Karpas-422 (cell line): ENCODE measurements at regions not wholly inside any gene's neighbourhood (a gene's known extent, or its start where the extent isn't known, plus 50 kb on each side); places are given as distances from the start of the nearest gene placed in this dataset.
"Not testable (repeated sequence)": the region's sequence is repeated elsewhere in the genome, so short reads cannot be mapped to it uniquely, and the experiment has no call there.

Experiments used
- DNase-seq: peaks from one replicate; pipeline ENCODE4 v3.0.0-alpha.2; 2015
- H2AFZ ChIP-seq: fragments of 200-600 bp; sonication (generic); 2 replicates; pipeline ENCODE4 v1.6.1; 2014; ENCODE audit warnings: antibody characterized with exemption, low read length, mixed read lengths
- H3K27ac ChIP-seq: fragments of 200-600 bp; sonication (generic); 2 replicates; pipeline ENCODE4 v1.5.1; 2014; ENCODE audit warnings: mild to moderate bottlenecking, low read length, moderate library complexity
- H3K27me3 ChIP-seq: fragments of 200-600 bp; sonication (generic); 2 replicates; pipeline ENCODE4 v1.6.1; 2014; ENCODE audit warnings: low read length, mixed read lengths
- H3K36me3 ChIP-seq: fragments of 200-600 bp; sonication (generic); 2 replicates; pipeline ENCODE4 v1.6.1; 2014; ENCODE audit warnings: low read length, mixed read lengths; ENCODE audit not compliant: insufficient read depth
- H3K4me1 ChIP-seq: fragments of 200-600 bp; sonication (generic); 2 replicates; pipeline ENCODE4 v1.6.1; 2014; ENCODE audit warnings: mild to moderate bottlenecking, low read length, mixed read lengths
- H3K4me2 ChIP-seq: fragments of 200-600 bp; sonication (generic); 2 replicates; pipeline ENCODE4 v1.6.1; 2014; ENCODE audit warnings: low read length, low read depth, mild to moderate bottlenecking; ENCODE audit not compliant: poor library complexity, severe bottlenecking
- H3K4me3 ChIP-seq: fragments of 200-600 bp; sonication (generic); 2 replicates; pipeline ENCODE4 v1.5.1; 2014; ENCODE audit warnings: mild to moderate bottlenecking, antibody characterized with exemption, low read length, mixed read lengths
- H3K79me2 ChIP-seq: fragments of 200-600 bp; sonication (generic); 2 replicates; pipeline ENCODE4 v1.6.1; 2014; ENCODE audit warnings: mild to moderate bottlenecking, low read length, mixed read lengths
- H3K9ac ChIP-seq: fragments of 200-600 bp; sonication (generic); 2 replicates; pipeline ENCODE4 v1.6.0; 2014; ENCODE audit warnings: low read length
- H3K9me2 ChIP-seq: fragments of 200-600 bp; sonication (generic), shearing (Covaris generic); replicated peaks from 2 replicates; pipeline ENCODE4 v1.6.0; 2014; ENCODE audit warnings: mild to moderate bottlenecking, low read length, moderate library complexity; ENCODE audit not compliant: insufficient read depth
- H3K9me3 ChIP-seq: fragments of 300-700, 200-600 bp; sonication (generic); 2 replicates; pipeline ENCODE4 v1.6.1; 2014; ENCODE audit warnings: low read length, mixed read lengths
- H4K20me1 ChIP-seq: fragments of 200-600 bp; sonication (generic); 2 replicates; pipeline ENCODE4 v1.6.1; 2014; ENCODE audit warnings: mild to moderate bottlenecking, antibody characterized with exemption, low read length, low read depth; ENCODE audit not compliant: insufficient read depth

DNA sequence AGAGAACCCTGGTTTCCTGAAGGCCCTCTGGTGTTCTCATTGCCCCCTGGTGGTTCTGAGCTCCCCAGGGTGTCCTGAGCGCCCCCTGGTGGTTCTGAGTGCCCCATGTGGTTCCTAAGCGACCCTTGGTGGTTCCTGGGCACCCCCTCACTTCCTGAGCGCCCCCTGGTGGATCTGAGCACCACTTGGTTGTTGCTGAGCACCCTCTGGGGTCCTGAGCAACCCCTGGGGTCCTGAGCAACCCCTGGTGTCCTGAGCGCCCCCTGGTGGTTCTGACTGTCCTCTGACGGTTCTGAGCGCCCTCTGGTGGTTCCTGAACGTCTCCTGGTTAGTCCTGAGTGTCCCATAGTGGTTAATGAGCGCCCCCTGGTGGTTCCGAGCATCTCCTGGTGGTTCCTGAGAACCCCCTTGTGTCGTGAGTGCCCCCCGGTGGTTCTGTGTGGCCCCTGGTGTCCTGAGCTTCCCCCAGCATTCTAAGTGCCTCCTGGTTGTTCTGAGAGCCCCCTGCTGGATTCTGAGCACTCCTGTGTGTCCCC is 568.3 kb downstream of the TMEM121 start:
- Histone ChIP-seq H3K27ac (no peak overlapping the region), H3K9me3 (no peaks in the 10 kb centered on the region), H3K36me3 (no peaks in the 10 kb centered on the region), H3K4me1 (no peaks in the 10 kb centered on the region), H3K4me3 (no peak overlapping the region), H3K9me2 (no peaks in the 10 kb centered on the region), H3K79me2 (no peaks in the 10 kb centered on the region), H2AFZ (no peak overlapping the region), H3K4me2 (no peak overlapping the region), H4K20me1 (no peaks in the 10 kb centered on the region), H3K9ac (no peak overlapping the region), H3K27me3 (no peaks in the 10 kb centered on the region)
- peak; percentile 78 for DNase-seq

DNA sequence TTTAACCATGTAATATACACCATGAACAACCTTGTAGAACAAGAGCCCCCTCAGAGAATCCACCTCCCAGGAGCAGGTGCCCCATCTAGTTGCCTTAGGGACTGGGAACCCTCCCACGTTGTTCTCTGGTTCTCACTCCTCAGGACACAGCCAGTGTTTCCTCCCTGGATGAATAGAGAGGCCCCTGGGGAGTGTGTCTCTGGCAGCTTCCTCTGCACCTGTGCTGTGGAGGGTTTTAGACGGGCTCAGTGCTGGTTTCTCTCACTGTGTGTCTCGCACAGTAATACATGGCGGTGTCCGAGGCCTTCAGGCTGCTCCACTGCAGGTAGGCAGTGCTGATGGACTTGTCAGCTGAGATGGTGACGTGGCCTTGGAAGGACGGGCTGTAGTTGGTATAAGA is 581.3 kb downstream of the TMEM121 start:
- Histone ChIP-seq H3K4me1 (no peaks in the 10 kb centered on the region), H3K36me3 (no peaks in the 10 kb centered on the region), H3K9me2 (no peaks in the 10 kb centered on the region), H3K27me3 (no peaks in the 10 kb centered on the region), H3K4me2 (no peak overlapping the region), H3K4me3 (no peak overlapping the region), H3K27ac (no peak overlapping the region), H3K9ac (no peak overlapping the region), H4K20me1 (no peaks in the 10 kb centered on the region), H3K9me3 (no peaks in the 10 kb centered on the region), H3K79me2 (no peaks in the 10 kb centered on the region), H2AFZ (no peak overlapping the region)
- no peak for DNase-seq

DNA sequence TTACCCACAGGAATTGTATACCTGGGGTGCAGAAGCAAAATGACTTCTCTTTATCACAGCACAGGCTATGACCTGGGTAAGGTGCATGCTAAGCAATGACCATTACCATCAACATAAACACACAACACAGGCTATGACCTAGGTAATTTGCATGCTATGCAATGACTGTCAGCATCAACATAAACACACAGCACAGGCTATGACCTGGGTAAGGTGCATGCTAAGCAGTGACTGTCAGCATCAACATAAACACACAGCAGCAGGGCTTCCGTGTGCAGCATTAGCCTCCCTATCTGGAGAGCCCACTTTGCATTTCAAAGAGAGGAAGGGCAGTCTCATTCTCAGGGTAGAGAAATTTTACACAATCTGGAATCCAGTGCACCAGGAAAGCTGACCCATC is 583.0 kb downstream of the TMEM121 start:
- H3K27me3 ChIP-seq: no peaks in the 10 kb centered on the region
- no peaks in the 10 kb centered on the region for H3K9me2 ChIP-seq
- no peak overlapping the region for H2AFZ ChIP-seq

DNA sequence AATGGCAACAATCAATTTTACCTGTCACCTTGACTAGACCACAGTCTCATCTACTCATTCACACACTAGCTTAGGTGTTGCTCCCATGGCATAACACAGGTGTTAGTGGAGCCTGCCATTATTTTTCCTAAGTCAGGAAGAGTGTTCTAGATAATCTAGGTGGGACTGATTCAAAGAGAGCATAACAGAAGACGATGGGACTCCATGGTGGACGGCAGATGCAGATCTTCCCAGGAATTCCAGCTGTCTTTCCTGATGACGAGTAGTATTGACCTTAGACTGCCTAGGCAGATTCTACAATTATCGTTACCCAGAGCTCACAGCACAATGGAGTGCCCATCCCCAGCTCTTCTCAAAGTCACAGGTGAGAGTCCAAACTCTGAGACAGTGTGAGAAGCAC is 589.0 kb downstream of the TMEM121 start:
- Histone ChIP-seq H3K4me2 (no peak overlapping the region), H3K79me2 (no peaks in the 10 kb centered on the region)

More for the DNA sequence above, 583.0 kb downstream of the TMEM121 start:
- H3K4me1 ChIP-seq: no peaks in the 10 kb centered on the region
- no peaks in the 10 kb centered on the region for H3K36me3 ChIP-seq
- H3K9ac ChIP-seq: no peak overlapping the region
- no peaks in the 10 kb centered on the region for H3K9me3 ChIP-seq
- no peaks in the 10 kb centered on the region for H4K20me1 ChIP-seq
- H3K79me2 ChIP-seq: no peaks in the 10 kb centered on the region
- no peak overlapping the region for H3K27ac ChIP-seq
- no peak for DNase-seq
- no peak overlapping the region for H3K4me3 ChIP-seq
- H3K4me2 ChIP-seq: no peak overlapping the region

DNA sequence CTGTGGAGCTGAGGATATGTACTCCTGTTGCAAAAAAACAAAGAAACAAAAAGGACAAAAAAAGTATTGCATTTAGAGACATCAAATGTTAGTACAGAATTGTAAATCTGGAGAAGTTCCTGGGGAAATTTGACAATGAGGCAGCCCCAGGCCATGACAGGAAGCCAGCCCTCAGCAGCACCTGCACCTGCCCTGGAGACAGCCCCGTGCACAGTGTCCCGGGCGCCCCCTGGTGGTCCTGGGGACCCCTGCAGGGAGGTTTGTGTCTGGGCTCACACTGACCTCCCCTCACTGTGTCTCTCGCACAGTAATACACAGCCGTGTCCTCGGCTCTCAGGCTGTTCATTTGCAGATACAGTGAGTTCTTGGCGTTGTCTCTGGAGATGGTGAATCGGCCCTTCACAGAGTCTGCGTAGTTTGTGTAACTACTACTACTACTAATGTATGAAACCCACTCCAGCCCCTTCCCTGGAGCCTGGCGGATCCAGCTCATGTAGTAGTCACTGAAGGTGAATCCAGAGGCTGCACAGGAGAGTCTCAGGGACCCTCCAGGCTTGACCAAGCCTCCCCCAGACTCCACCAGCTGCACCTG is 590.1 kb downstream of the TMEM121 start:
- not testable (repeated sequence) for H3K9me3 ChIP-seq, H3K4me2 ChIP-seq, H3K79me2 ChIP-seq, H3K4me1 ChIP-seq, H4K20me1 ChIP-seq, H3K27me3 ChIP-seq, H3K4me3 ChIP-seq, H3K36me3 ChIP-seq, H3K27ac ChIP-seq, H3K9ac ChIP-seq, H3K9me2 ChIP-seq, H2AFZ ChIP-seq
- peak; percentile 39 for DNase-seq

More for the DNA sequence above, 589.0 kb downstream of the TMEM121 start:
- no peaks in the 10 kb centered on the region for H3K27me3 ChIP-seq
- H3K4me3 ChIP-seq: no peak overlapping the region
- H2AFZ ChIP-seq: no peak overlapping the region
- no peak overlapping the region for H3K9ac ChIP-seq
- no peaks in the 10 kb centered on the region for H3K9me2 ChIP-seq
- no peak for DNase-seq
- no peaks in the 10 kb centered on the region for H3K36me3 ChIP-seq
- H3K27ac ChIP-seq: no peak overlapping the region
- H4K20me1 ChIP-seq: no peaks in the 10 kb centered on the region
- no peaks in the 10 kb centered on the region for H3K9me3 ChIP-seq
- H3K4me1 ChIP-seq: no peaks in the 10 kb centered on the region

DNA sequence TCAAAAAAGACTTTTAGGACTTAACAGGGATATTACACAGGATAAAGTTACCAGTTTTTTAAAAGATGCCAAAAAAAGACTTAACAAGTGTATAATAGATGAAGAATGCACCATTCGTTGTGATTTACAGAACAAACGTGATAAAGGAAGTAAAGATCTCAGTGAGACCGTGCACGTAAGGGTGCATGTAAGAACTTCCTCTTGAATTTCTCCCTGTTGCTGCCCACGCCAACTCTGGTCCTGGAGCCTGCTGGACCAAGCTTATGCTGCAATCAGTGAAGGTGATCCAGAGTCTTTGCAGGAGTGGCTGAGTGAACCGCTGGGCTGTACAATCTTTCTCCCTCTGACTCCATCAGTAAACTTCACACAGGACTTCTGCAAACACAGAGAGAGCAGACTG is 593.7 kb downstream of the TMEM121 start:
- Histone ChIP-seq H3K9me2 (no peaks in the 10 kb centered on the region), H3K36me3 (no peaks in the 10 kb centered on the region)

DNA sequence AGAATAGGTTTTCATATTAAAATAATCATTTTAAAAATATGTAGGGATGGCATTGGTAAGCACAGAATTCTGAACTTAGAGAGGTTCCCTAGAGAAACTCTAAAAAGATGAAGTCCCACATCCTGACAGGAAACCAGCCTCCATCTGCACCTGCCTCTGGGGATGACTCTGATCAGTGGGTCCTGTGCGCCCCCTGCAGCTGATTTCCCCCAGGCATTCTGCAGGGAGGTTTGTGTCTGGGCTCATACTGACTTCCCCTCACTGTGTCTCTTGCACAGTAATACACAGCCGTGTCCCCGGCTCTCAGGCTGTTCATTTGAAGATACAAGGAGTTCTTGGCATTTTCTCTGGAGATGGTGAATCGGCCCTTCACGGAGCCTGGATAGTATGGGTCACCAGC is 602.9 kb downstream of the TMEM121 start:
- Histone ChIP-seq H3K27me3 (no peaks in the 10 kb centered on the region), H3K4me2 (no peak overlapping the region), H3K27ac (no peak overlapping the region), H3K79me2 (no peaks in the 10 kb centered on the region), H3K9ac (no peak overlapping the region), H4K20me1 (no peaks in the 10 kb centered on the region), H3K9me3 (no peaks in the 10 kb centered on the region), H2AFZ (no peak overlapping the region), H3K4me1 (no peaks in the 10 kb centered on the region), H3K4me3 (no peak overlapping the region), H3K9me2 (no peaks in the 10 kb centered on the region), H3K36me3 (no peaks in the 10 kb centered on the region)
- DNase-seq: peak; percentile 40

More for the DNA sequence above, 593.7 kb downstream of the TMEM121 start:
- no peak for DNase-seq
- Histone ChIP-seq H3K79me2 (no peaks in the 10 kb centered on the region), H3K27ac (no peak overlapping the region), H3K4me3 (no peak overlapping the region), H3K9ac (no peak overlapping the region), H3K4me2 (no peak overlapping the region), H3K27me3 (no peaks in the 10 kb centered on the region), H3K4me1 (no peaks in the 10 kb centered on the region), H4K20me1 (no peaks in the 10 kb centered on the region), H2AFZ (no peak overlapping the region), H3K9me3 (no peaks in the 10 kb centered on the region)

DNA sequence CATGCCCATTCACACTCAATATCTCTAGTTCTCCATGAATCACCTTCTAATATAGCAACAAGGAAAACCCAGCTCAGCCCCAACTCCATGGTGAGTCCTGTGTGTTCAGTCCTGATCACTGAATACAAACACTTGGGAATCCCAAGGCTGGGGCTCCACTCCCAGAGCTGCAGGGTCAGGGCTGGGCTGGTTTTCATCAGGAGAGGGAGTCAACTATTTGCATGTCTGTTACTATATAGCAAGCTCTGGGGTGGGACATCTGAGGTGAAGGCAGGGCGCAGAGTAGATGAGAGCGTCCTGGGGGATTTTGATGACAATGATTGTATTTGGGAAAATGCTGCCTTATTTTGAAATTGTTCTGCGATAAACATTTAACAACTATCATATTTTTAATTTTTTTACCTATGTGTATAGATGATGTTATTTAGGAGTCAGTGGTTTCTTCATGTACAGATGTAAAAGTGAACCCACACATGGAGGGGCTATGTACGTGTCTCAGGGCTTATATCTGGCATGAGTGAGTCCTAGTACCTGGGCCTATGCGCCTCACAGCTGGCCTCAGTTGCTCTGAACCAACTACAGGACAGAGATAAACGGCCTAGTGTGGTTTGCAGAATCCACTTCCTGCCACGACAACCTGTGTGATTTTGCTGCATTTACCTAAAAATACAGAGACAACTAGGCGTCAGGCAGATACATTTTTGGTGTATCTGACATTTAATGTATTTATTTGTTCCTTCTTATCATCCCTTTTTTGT is 603.7 kb downstream of the TMEM121 start:
- not testable (repeated sequence) for H3K9ac ChIP-seq, H3K4me1 ChIP-seq, H3K9me3 ChIP-seq, H4K20me1 ChIP-seq, DNase-seq, H3K36me3 ChIP-seq, H3K27ac ChIP-seq, H3K9me2 ChIP-seq, H2AFZ ChIP-seq, H3K4me3 ChIP-seq, H3K27me3 ChIP-seq, H3K79me2 ChIP-seq, H3K4me2 ChIP-seq
